ENCODE measurements at regions not wholly inside any gene's neighbourhood (a gene's known extent, or its start where the extent isn't known, plus 50 kb on each side); places are given as distances from the start of the nearest gene placed in this dataset.

- TF ChIP-seq CTCF (IDR thresholded peaks at IDR 0.05; ENCODE audit: low read depth, low read length) (no peak), EZH2phosphoT487 (IDR thresholded peaks at IDR 0.05; ENCODE audit: low read depth) (no peak)
These were observed 239.0 kb upstream of the PTGER4 start for GRCh38 chr5:40440746-40441145.

Data from OCI-LY3 (cell line).